ENCODE measurements at regions not wholly inside any gene's neighbourhood (a gene's known extent, or its start where the extent isn't known, plus 50 kb on each side); places are given as distances from the start of the nearest gene placed in this dataset.
"Not testable (repeated sequence)": the region's sequence is repeated elsewhere in the genome, so short reads cannot be mapped to it uniquely, and the experiment has no call there.

DNA sequence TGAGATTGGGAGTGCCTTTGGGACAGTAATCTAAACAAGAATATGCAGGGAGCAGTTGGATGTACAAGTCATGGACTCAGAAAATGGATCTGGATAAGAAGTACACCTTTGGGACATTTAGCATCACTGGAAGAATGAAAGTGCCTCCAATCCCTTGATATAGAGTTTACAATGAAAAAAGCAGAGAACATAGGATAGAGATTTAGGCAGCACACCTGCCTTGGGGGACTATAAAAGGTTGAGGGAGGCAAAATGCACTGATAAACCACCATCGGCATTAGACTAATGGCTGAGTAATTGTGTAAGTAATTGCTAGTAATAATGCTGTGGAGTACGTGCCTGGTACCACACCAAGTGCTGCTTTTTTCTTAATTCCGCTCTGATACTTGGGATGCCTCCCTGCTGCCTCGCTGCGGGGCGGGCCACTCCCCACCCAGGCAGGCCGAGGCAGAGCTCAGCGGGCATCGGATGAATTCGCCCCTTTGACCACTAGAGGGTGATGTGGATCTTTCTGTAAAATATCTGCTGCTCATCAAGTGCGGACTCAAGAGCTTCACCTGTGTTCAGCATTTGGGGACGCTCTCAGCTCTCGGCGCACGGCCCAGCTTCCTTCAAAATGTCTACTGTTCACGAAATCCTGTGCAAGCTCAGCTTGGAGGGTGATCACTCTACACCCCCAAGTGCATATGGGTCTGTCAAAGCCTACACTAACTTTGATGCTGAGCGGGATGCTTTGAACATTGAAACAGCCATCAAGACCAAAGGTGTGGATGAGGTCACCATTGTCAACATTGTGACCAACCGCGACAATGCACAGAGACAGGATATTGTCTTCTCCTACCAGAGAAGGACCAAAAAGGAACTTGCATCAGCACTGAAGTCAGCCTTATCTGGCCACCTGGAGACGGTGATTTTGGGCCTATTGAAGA is 99.9 kb downstream of the ANKRD18B start:
- Mint-ChIP-seq H3K9me3 (no peaks in the 10 kb centered on the region), H3K36me3 (ENCODE audit: low read depth) (no peaks in the 10 kb centered on the region), H3K4me1 (peaks cover 4% of the 10 kb centered on the region), H3K27ac (no peak overlapping the region), H3K4me3 (no peak overlapping the region), H3K27me3 (peaks cover 28% of the 10 kb centered on the region)
- POLR2A ChIA-PET: interaction anchor here (1.0 kb wide), 1 partner anchor 97 kb away, joined by 4 read pairs; no protein-coding TSS in a partner anchor
- CTCF ChIA-PET: interaction anchor here (0.6 to 2.2 kb wide), 22 partner anchors 11 to 472 kb away, joined by 3 to 42 read pairs (median 4); partner anchors contain the start of genes ANKRD18B and NOL6
- DNase-seq: peak; percentile 78

DNA sequence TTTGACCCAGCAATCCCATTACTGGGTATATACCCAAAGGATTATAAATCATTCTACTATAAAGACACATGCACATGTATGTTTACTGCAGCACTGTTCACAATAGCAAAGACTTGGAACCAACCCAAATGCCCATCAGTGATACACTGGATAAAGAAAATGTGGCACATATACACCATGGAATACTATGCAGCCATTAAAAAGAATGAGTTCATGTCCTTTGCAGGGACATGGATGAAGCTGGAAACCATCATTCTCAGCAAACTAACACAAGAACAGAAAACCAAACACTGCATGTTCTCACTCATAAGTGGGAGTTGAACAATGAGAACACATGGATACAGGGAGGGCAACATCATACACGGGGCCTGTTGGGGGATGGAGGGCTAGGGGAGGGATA is 104.3 kb downstream of the ANKRD18B start:
- not testable (repeated sequence) for DNase-seq
- CTCF ChIA-PET: interaction anchor here (0.6 to 1.7 kb wide), 2 partner anchors 212 to 1102 kb away, joined by 3 read pairs; partner anchors contain the start of gene RIGI

DNA sequence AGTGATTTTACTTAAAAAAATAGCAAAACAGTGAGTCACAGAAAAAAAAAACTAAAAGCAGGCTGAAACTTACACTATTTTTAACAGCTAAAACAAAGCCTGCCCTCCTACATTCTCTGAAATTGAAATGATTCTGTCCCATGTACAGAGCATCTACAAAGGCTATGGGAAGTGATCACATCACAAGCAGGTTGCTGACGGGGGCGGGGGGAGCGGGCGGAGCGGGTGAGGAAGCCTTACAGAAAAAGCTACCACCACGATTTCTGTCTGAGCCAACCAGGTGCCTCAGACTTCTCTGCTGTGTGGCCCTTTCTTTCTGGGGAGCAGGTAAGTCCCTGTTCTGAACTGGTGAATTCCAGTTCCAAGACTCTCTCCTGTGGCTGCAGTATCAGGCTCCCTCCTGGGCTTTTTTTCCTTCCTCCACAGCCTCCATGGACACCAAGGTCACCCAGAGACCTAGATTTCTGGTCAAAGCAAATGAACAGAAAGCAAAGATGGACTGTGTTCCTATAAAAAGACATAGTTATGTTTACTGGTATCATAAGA is 104.9 kb downstream of the ANKRD18B start:
- Mint-ChIP-seq H3K36me3 (ENCODE audit: low read depth) (no peaks in the 10 kb centered on the region), H3K27ac (no peak overlapping the region), H3K4me3 (no peak overlapping the region)

More for the DNA sequence above, 104.3 kb downstream of the ANKRD18B start:
- H3K4me1 Mint-ChIP-seq; POLR2A ChIA-PET; H3K36me3 Mint-ChIP-seq (ENCODE audit: low read depth); H3K9me3 Mint-ChIP-seq; H3K27ac Mint-ChIP-seq; H3K4me3 Mint-ChIP-seq: not testable (repeated sequence)
- H3K27me3 Mint-ChIP-seq: peaks cover 44% of the 10 kb centered on the region

DNA sequence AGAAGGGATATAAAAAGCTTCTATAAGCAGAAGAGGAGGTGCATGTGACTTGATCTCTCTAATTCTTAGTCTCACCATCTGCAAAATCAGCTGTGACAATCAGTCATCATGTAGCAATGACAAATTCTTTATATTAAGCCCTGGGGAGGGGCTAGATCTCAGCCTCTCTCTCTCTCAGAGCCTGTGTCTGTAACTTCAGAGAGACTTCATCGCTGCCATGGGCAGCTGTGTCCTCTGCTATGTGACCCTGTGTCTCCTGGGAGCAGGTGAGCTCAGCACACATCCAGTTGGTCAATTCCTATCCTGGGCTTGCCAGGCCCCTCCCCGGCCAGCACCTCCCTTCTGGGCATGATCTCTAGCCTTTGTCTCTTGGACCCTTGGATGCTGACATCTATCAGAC is 109.6 kb downstream of the ANKRD18B start:
- POLR2A ChIA-PET: no interaction called here
- H3K9me3 Mint-ChIP-seq: no peaks in the 10 kb centered on the region
- H3K27me3 Mint-ChIP-seq: peaks cover 62% of the 10 kb centered on the region
- no peak overlapping the region for H3K4me3 Mint-ChIP-seq
- no peaks in the 10 kb centered on the region for H3K36me3 Mint-ChIP-seq (ENCODE audit: low read depth)
- H3K27ac Mint-ChIP-seq: no peak overlapping the region
- CTCF ChIA-PET: no interaction called here
- H3K4me1 Mint-ChIP-seq: no peaks in the 10 kb centered on the region
- no peak for DNase-seq

More for the DNA sequence above, 104.9 kb downstream of the ANKRD18B start:
- peaks cover 3% of the 10 kb centered on the region for H3K4me1 Mint-ChIP-seq
- DNase-seq: no peak
- no peaks in the 10 kb centered on the region for H3K9me3 Mint-ChIP-seq
- ChIA-PET POLR2A (interaction anchor here (0.6 kb wide), 1 partner anchor 224 kb away, joined by 6 read pairs; no protein-coding TSS in a partner anchor), CTCF (interaction anchor here (0.6 to 1.7 kb wide), 3 partner anchors 20 to 729 kb away, joined by 3 to 6 read pairs (median 3); no protein-coding TSS in a partner anchor)
- H3K27me3 Mint-ChIP-seq: peaks cover 45% of the 10 kb centered on the region

DNA sequence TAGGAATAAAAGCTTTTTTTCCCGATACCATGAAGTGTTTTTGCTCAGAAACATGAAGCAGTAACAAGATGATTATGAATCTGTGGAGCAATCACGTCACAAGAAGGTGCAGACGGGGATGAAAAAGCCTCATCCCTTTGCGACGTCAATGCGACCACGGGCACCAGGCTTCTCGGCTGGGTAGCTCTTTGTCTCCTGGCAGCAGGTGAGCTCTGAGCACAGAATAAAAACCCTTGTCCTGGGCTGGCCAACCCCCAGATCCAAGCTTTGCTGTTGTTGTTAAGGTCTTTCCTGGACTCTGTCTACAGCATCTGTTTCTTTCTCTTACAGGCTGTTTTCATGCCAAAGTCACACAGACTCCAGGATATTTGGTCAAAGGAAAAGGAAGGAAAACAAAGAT is 113.8 kb downstream of the ANKRD18B start:
- POLR2A ChIA-PET: no interaction called here
- peaks cover 69% of the 10 kb centered on the region for H3K27me3 Mint-ChIP-seq
- H3K36me3 Mint-ChIP-seq (ENCODE audit: low read depth): no peaks in the 10 kb centered on the region
- CTCF ChIA-PET: interaction anchor here (1.0 kb wide), 1 partner anchor 111 kb away, joined by 3 read pairs; no protein-coding TSS in a partner anchor
- H3K27ac Mint-ChIP-seq: no peak overlapping the region
- DNase-seq: no peak
- no peaks in the 10 kb centered on the region for H3K9me3 Mint-ChIP-seq
- H3K4me1 Mint-ChIP-seq: no peaks in the 10 kb centered on the region
- H3K4me3 Mint-ChIP-seq: no peak overlapping the region

DNA sequence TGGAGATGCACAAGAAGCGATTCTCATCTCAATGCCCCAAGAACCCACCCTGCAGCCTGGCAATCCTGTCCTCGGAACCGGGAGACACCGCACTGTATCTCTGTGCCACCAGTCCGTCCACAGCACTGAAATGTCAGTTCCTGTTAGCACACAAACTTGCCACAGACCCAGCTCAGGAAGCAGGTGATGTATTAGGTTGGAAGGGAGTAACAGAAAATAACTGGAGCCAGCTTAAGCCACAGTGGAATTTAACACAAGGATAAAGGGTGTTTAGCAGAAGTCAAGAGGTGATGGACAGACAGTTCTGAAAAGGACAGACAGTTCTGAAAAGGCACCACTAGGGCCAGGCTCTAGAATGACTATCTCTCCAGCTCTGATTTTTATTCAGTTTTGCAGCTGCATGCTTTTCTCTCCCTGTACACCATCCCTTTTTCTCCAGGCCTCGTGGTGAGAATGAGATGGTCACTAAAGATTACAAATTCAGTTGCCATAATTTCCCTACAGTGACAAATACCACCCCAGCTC is 114.4 kb downstream of the ANKRD18B start:
- ChIA-PET POLR2A (no interaction called here), CTCF (no interaction called here)
- Mint-ChIP-seq H3K27me3 (peaks cover 71% of the 10 kb centered on the region), H3K4me1 (no peaks in the 10 kb centered on the region), H3K9me3 (no peaks in the 10 kb centered on the region), H3K27ac (no peak overlapping the region), H3K36me3 (ENCODE audit: low read depth) (no peaks in the 10 kb centered on the region), H3K4me3 (no peak overlapping the region)
- DNase-seq: no peak

DNA sequence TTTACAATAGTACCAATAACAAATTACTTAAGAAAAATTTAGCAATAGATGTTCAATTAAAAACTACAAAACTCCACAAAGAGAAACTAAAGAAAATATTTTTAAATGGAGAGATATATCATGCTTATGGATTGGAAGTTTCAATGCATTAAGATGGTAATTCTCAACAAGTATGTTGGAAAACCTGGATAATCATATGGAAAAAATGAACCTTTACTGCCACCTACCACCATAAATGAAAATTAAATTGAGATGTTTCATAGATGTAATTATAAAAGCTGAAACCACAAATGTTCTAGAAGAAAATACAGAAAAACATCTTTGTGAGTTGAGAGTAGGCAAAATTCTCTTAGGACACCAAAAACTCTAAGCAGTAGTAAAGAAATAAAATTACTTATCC is 121.7 kb downstream of the ANKRD18B start:
- ChIA-PET POLR2A (no interaction called here), CTCF (no interaction called here)
- DNase-seq: no peak
- Mint-ChIP-seq H3K9me3 (no peaks in the 10 kb centered on the region), H3K4me1 (peaks cover 14% of the 10 kb centered on the region), H3K27ac (no peak overlapping the region), H3K4me3 (no peak overlapping the region), H3K36me3 (ENCODE audit: low read depth) (no peaks in the 10 kb centered on the region), H3K27me3 (peaks cover 60% of the 10 kb centered on the region)

DNA sequence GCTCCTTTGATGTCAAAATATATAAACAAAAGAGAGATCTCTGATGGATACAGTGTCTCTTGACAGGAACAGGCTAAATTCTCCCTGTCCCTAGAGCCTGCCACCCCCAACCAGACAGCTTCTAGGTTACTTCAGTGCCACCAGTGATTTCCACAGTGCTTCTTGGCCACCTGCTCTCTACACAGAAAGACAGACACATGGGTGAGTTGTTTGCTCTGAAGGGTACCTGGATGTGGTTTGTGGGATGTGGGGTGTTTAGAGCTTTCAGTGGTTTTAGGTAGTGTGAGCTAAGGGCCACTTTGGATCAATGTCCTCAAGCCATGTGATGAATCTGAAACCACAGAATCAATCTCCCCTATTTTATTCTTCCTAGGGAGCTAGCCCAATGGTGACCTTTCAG is 125.4 kb downstream of the ANKRD18B start:
- Mint-ChIP-seq H3K9me3 (no peaks in the 10 kb centered on the region), H3K27me3 (peaks cover 55% of the 10 kb centered on the region), H3K4me1 (peaks cover 14% of the 10 kb centered on the region), H3K27ac (no peak overlapping the region), H3K4me3 (no peak overlapping the region), H3K36me3 (ENCODE audit: low read depth) (no peaks in the 10 kb centered on the region)
- DNase-seq: peak; percentile 17
- ChIA-PET POLR2A (no interaction called here), CTCF (interaction anchor here (0.9 kb wide), 1 partner anchor 70 kb away, joined by 3 read pairs; no protein-coding TSS in a partner anchor)

DNA sequence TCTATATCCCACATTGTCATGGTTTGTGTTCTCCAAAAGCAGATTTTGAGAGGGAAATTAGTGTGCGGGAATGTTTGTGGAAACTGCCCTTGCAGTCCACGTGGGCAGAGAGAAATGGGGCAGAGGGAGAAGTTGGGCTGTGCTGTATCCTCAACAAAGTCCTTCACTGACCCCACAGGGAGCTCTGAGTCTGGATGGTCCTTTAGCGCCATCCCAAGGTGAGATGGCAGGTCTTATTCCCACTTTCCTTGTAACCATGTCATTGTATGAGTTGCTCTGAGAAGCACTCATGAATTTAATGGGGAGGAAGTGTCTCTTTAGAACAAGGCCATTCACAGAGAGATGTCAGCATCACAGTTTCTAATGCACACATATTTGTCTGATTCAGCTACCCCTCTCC is 127.1 kb downstream of the ANKRD18B start:
- H3K9me3 Mint-ChIP-seq: no peaks in the 10 kb centered on the region
- peaks cover 14% of the 10 kb centered on the region for H3K4me1 Mint-ChIP-seq
- H3K27ac Mint-ChIP-seq: no peak overlapping the region
- no peak overlapping the region for H3K4me3 Mint-ChIP-seq
- no peak for DNase-seq
- CTCF ChIA-PET: interaction anchor here (0.6 to 1.2 kb wide), 2 partner anchors 27 to 687 kb away, joined by 3 to 4 read pairs; no protein-coding TSS in a partner anchor
- peaks cover 60% of the 10 kb centered on the region for H3K27me3 Mint-ChIP-seq
- no peaks in the 10 kb centered on the region for H3K36me3 Mint-ChIP-seq (ENCODE audit: low read depth)
- POLR2A ChIA-PET: no interaction called here

DNA sequence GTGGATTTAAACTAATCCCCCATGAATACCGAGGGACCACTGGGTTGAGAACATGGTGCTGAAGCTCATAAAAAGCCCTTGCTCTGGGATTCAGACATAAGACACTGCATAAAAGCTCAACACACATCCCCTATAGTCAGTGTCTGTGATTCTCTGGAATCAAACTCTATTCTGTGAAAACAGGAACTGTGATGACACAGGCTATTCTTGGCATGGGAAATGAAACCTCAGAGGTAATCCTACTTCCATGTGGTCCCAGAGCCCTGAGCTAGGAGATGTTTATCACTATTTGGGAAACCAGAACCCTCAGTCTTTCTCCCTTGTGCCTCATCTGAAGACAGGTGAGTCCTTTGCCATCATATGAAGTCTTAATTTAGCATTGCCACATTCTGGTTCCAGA is 135.4 kb upstream of the PRSS3 start:
- H3K27me3 Mint-ChIP-seq: peaks cover 22% of the 10 kb centered on the region
- ChIA-PET CTCF (interaction anchor here (0.6 kb wide), 1 partner anchor 562 kb away, joined by 3 read pairs; no protein-coding TSS in a partner anchor), POLR2A (no interaction called here)
- no peak overlapping the region for H3K27ac Mint-ChIP-seq
- H3K9me3 Mint-ChIP-seq: no peaks in the 10 kb centered on the region
- no peak for DNase-seq
- no peaks in the 10 kb centered on the region for H3K36me3 Mint-ChIP-seq (ENCODE audit: low read depth)
- H3K4me3 Mint-ChIP-seq: no peak overlapping the region
- no peaks in the 10 kb centered on the region for H3K4me1 Mint-ChIP-seq

DNA sequence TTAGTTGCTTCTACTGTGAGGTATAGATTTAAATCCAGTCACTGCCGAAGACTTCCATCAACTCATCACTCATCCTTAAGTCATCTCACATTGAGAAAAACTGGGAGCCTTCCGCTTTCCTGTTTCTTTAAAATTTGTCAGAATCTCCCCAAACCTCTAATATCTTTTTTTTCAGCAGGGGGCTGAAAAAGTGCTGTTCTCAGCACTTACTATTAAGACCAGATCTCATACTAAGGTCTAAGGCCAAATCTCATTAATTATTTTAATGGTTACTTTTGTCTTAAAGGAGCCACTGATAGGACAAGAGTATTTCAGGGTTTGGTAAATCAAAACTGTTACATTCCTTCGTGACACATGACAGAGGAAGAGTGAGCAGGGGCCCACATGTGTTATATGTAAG is 134.6 kb upstream of the PRSS3 start:
- Mint-ChIP-seq H3K9me3 (no peaks in the 10 kb centered on the region), H3K36me3 (ENCODE audit: low read depth) (no peaks in the 10 kb centered on the region), H3K4me1 (no peaks in the 10 kb centered on the region), H3K27me3 (peaks cover 16% of the 10 kb centered on the region), H3K27ac (no peak overlapping the region), H3K4me3 (no peak overlapping the region)
- DNase-seq: no peak
- ChIA-PET POLR2A (no interaction called here), CTCF (no interaction called here)

DNA sequence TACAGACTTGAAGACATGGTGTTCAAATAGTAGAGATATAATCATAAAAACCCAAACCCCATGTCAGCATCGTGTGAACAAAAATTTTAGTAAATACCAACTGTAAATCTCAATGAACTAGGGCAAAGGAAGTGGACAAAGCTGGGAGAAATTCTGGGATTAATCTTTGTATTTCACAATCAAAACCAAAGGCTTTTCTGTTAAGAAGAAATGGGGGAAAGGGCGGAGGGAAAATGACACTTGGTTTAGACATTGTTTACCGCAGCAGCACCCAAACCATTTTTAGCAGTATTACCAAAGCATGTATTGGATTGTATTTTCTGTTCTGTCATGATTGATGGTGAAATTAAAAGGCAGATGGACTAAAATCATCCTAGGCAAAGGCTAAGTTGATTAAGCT is 134.2 kb upstream of the PRSS3 start:
- POLR2A ChIA-PET: no interaction called here
- H3K4me3 Mint-ChIP-seq: no peak overlapping the region
- peaks cover 16% of the 10 kb centered on the region for H3K27me3 Mint-ChIP-seq

DNA sequence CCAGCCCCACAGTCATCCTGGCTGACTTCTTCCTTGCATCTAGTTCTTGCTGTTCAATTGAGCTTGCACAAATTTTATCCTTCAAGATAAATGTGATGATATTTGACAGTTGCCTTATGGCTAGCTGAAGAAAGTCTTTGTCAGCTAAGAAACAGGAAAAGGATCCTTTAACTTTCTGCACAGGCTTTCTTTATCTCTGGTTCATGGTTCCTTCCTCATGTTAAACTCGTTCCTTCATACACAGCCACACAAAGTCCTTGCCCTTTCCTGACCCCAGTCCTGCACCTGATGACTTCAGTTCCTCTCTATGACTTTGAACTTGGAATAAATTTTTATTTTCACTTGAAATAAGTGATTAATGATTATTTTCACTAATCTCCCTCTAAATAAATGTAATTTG is 132.5 kb upstream of the PRSS3 start:
- CTCF ChIA-PET: no interaction called here
- Mint-ChIP-seq H3K4me3 (no peak overlapping the region), H3K27me3 (peaks cover 16% of the 10 kb centered on the region), H3K27ac (no peak overlapping the region), H3K9me3 (no peaks in the 10 kb centered on the region), H3K4me1 (no peaks in the 10 kb centered on the region), H3K36me3 (ENCODE audit: low read depth) (no peaks in the 10 kb centered on the region)
- POLR2A ChIA-PET: no interaction called here
- no peak for DNase-seq

More for the DNA sequence above, 134.2 kb upstream of the PRSS3 start:
- no peaks in the 10 kb centered on the region for H3K36me3 Mint-ChIP-seq (ENCODE audit: low read depth)
- CTCF ChIA-PET: no interaction called here
- H3K9me3 Mint-ChIP-seq: no peaks in the 10 kb centered on the region
- H3K27ac Mint-ChIP-seq: no peak overlapping the region
- no peak for DNase-seq
- no peaks in the 10 kb centered on the region for H3K4me1 Mint-ChIP-seq

All from activated CD4-positive, alpha-beta T cell treated with anti-CD3 and anti-CD28 coated beads, Interleukin-2, amount 10 ng/mL, durations not matched to agents 7 days and 5 days (primary cell).